ENCODE measurements at regions not wholly inside any gene's neighbourhood (a gene's known extent, or its start where the extent isn't known, plus 50 kb on each side); places are given as distances from the start of the nearest gene placed in this dataset.

- Histone ChIP-seq H3K36me3 (ENCODE audit: control insufficient read depth, insufficient read depth, low read length) (no peaks in the 10 kb centered on the region), H3K27me3 (ENCODE audit: control insufficient read depth, insufficient read depth, low read length) (no peaks in the 10 kb centered on the region), H3K4me3 (ENCODE audit: low read depth, low read length) (no peak overlapping the region)
- no peak for TF ChIP-seq CTCF (IDR thresholded peaks at IDR 0.05; ENCODE audit: insufficient read depth, low read length, severe bottlenecking)
- FAIRE-seq = no peak
- DNase-seq (ENCODE audit: low read depth) = no peak
Measured at GRCh38 chr2:166803373-166804000, 84.8 kb upstream of the XIRP2 start.

GRCh38 chr2:166802475-166802874, 85.8 kb upstream of the XIRP2 start:
- TF ChIP-seq CTCF (IDR thresholded peaks at IDR 0.05; ENCODE audit: insufficient read depth, low read length, severe bottlenecking) = no peak
- Histone ChIP-seq H3K4me3 (ENCODE audit: low read depth, low read length) (no peak overlapping the region), H3K36me3 (ENCODE audit: control insufficient read depth, insufficient read depth, low read length) (no peaks in the 10 kb centered on the region), H3K27me3 (ENCODE audit: control insufficient read depth, insufficient read depth, low read length) (no peaks in the 10 kb centered on the region)
- no peak for FAIRE-seq
- DNase-seq (ENCODE audit: low read depth) = no peak

- TF ChIP-seq CTCF (IDR thresholded peaks at IDR 0.05; ENCODE audit: insufficient read depth, low read length, severe bottlenecking) = no peak
- no peak for FAIRE-seq
Measured at GRCh38 chr2:166792808-166793207, 95.5 kb upstream of the XIRP2 start.

GRCh38 chr2:166786707-166787106, 101.6 kb upstream of the XIRP2 start:
- no peak for TF ChIP-seq CTCF (IDR thresholded peaks at IDR 0.05; ENCODE audit: insufficient read depth, low read length, severe bottlenecking)
- Histone ChIP-seq H3K36me3 (ENCODE audit: control insufficient read depth, insufficient read depth, low read length) (no peaks in the 10 kb centered on the region), H3K27me3 (ENCODE audit: control insufficient read depth, insufficient read depth, low read length) (no peaks in the 10 kb centered on the region), H3K4me3 (ENCODE audit: low read depth, low read length) (no peak overlapping the region)
- no peak for DNase-seq (ENCODE audit: low read depth)
- FAIRE-seq = no peak

More at GRCh38 chr2:166792808-166793207, 95.5 kb upstream of the XIRP2 start:
- DNase-seq (ENCODE audit: low read depth) = no peak
- Histone ChIP-seq H3K4me3 (ENCODE audit: low read depth, low read length) (no peak overlapping the region), H3K36me3 (ENCODE audit: control insufficient read depth, insufficient read depth, low read length) (no peaks in the 10 kb centered on the region), H3K27me3 (ENCODE audit: control insufficient read depth, insufficient read depth, low read length) (no peaks in the 10 kb centered on the region)

- FAIRE-seq = no peak
- DNase-seq (ENCODE audit: low read depth) = no peak
- Histone ChIP-seq H3K4me3 (ENCODE audit: low read depth, low read length) (no peak overlapping the region), H3K36me3 (ENCODE audit: control insufficient read depth, insufficient read depth, low read length) (no peaks in the 10 kb centered on the region), H3K27me3 (ENCODE audit: control insufficient read depth, insufficient read depth, low read length) (no peaks in the 10 kb centered on the region)
- no peak for TF ChIP-seq CTCF (IDR thresholded peaks at IDR 0.05; ENCODE audit: insufficient read depth, low read length, severe bottlenecking)
Measured at GRCh38 chr2:166784296-166784946, 103.9 kb upstream of the XIRP2 start.
